NCI-H1436 treated with DMSO at 0.1 percent for 48 hours (cell line): ENCODE measurements at regions not wholly inside any gene's neighbourhood (a gene's known extent, or its start where the extent isn't known, plus 50 kb on each side); places are given as distances from the start of the nearest gene placed in this dataset.
"Not testable (repeated sequence)": the region's sequence is repeated elsewhere in the genome, so short reads cannot be mapped to it uniquely, and the experiment has no call there.

Experiments used
- DNase-seq: peaks from one replicate; lab custom pipeline; 2025; lab: John Stamatoyannopoulos, UW

DNA sequence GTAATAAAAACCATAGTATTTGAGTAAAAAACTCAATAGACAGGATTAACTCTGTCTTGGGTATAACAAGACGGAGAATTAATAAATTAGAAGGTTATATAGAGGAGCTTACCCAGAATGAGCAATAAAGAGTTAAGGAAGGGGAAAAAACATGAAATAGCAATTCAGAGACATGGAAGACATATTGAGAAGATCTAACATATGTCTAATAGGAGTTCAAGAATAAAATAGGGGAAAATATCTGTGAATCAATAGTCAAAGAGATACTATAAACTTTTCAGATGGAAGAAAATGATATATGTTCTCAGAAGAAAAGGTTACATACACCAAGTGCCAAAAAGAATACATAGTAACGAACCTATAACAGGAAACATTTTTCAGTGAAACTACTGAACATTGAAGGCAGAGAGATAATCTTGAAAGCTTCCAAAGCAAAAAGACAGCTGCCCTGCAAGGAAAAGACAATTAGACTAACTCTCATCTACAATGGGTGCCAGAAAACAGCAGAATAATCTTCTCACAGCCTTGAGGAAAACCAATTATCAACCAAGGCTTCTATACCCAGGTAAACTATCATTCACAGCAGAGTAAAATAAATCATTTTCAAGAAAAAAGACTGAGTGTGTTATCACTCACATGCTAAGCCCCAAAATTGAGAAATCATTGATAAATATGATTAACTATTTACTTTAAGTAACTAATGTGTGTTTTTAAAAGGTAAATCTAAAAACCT, 106.0 kb downstream of the ENC1 start:
- DNase-seq, result no peak

DNA sequence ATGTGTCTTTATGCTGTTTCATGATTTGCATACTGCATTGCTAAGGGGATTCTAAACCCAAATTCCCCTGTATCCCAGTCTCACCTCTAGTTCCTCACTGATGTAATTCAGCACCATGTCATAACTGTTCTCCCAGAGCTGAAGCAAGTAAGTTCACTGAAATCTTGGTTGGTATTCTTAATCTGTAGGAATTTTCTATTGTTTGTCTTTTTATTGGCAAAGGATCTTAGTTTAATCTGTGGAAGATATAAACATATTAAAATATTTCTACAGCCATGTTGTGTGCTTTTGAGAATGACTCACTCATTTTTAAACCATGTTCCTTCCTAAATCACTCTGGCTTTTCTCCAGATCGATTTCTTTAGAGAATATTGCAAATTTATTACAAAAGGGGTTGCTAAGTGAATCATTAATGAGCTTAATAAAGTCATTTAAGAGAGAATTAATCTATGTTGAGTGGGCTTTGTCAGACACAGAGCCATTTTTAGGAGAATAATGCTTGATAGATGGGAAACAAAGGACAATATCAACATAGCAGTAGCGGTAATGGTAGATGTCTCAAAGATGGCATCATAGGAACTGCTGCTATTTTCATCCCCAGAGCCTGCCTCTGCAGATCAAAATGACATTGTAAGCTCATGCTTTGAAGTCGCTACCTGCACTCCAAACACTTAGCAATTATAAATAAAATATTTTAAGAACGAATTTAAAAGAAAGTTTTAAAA, 110.0 kb downstream of the ENC1 start:
- DNase-seq, result no peak

DNA sequence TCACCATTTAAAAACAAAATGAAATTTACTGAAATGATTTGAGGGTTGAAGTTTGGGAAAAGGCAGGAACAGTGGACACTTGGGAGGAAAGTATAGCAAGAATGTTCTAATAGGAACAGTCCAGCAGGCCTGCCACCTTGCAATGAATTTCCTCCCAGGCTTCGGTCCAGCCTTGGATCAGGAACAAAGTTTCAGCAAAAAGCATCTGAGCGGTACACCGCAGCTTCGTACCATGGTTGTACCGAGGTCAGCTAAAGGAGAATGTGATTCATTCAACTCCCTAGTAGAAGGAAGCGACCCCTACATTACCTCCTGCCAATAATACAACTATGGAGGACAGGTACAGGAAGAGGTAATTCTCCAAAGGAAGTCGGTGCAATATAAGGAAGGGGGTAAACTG, 111.4 kb downstream of the ENC1 start:
- DNase-seq, result no peak

DNA sequence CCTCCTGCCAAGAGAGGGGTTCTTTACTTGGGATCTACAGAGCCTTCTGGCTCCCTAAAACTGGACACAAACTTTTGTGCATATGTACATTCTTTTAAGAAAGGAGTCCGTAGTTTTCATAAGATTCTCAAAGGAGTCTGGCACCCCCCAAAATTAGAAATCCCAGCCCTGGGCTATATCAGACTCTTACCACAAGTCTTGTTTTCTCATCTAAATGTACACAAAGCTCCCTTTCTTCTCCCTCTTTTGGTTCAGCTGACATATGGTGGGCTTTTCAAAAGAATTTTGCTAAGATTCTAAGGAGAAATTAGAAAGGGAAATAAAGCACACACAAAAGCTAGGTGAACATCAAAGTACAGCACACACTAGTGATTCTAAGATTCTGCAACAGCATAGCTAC, 114.4 kb downstream of the ENC1 start:
- DNase-seq, result no peak

DNA sequence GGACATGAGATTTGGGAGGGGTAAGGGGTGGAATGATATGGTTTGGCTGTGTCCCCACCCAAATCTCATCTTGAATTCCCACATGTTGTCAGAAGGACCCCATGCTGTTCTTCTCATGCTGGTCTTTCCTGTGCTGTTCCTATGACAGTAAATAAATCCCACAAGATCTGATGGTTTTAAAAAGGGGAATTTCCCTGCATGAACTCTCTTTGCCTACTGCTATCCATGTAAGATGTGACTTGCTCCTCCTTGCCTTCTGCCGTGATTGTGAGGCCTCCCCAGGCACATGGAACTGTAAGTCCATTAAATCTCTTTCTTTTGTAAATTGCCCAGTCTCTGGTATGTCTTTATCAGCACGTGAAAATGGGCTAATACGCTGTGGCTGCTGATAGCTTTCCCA, 115.8 kb downstream of the ENC1 start:
- not testable (repeated sequence) for DNase-seq

DNA sequence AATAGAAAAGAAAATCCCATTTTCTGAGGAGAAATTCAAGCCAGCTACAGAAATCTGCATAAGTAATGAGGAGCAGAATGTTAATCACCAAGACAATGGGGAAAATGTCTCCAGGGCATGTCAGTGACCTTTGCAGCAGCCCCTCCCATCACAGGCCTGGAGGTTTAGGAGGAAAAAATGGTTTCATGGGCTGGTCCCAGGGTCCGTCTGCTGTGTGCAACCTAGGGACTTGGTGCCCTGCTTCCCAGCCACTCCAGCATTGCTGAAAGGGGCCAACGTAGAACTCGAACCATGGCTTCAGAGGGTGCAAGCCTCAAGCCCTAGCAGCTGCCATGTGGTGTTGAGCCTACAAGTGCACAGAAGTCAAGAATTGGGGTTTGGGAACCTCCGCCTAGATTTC, 116.8 kb downstream of the ENC1 start:
- DNase-seq, result not testable (repeated sequence)

DNA sequence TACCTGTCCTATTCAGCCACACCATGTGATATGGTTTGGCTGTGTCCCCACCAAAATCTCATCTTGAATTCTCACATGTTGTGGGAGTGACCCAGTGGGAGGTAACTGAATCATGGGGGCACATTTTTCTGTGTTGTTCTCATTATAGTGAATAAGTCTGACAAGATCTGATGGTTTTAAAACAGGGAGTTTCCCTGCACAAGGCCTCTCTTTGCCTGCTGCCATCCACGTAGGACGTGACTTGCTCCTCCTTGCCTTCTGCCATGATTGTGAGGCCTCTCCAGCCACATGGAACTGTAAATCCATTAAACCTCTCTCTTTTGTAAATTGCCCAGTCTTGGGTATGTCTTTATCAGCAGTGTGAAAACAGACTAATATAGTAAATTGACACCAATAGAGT, 117.7 kb downstream of the ENC1 start:
- DNase-seq, result not testable (repeated sequence)

DNA sequence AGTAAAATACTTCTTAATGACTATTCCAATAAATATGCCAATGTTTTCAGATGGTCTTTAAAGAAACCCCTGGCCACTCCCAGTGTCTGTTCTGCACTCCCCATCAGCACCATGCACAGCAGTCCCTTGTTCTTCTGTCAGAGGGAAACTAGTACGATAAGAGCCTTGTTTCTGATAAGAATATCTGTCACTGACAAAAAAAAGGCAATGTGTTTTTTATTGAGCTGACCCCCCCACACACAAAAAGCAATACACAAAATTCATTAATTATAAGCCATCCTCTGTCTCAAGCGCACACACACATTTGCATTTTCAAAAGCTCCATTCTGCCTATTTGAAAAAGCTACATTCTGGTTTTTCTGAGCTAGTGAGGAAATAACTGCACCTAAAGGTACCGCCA, 119.1 kb downstream of the ENC1 start:
- DNase-seq, result no peak

DNA sequence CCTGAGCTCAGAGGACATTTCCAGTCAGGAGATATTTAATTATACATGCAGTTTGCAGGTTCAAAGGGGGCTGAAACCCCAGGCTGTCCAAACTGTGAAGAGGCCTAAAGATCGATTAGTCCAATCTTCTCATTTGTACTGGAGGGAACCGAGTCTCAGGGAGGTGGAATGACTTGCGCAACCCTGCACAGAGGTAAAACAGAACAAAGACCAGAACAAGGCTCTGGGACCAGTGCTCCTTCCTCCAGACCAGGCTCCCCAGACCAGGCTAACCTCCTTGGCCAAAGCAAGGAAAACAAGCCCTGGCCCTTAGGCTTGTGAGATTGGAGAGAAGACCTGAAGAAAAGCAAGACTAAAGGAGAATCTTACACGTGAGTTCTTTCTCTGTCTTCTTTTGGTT, 120.8 kb downstream of the ENC1 start:
- DNase-seq, result no peak

DNA sequence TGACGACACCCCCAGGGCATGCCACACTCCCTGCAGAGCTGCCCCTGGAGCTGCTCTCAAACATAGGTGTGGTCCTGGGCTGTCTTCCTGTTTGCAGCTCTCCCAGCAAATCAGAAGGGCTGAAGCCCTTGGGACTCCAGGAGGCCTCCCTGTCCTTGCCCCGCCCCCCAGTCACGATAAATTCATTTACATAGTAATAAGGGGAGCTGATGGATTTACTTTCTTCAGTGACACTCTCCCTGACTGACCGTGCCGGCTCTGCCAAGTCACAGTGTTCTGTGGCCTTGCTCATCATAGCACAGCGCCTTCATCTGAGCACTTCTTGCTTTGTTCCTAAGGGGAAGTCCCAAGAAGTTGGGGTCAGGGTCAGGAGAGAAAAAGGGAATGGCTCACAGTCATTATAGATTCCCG, 121.4 kb downstream of the ENC1 start:
- DNase-seq, result no peak

DNA sequence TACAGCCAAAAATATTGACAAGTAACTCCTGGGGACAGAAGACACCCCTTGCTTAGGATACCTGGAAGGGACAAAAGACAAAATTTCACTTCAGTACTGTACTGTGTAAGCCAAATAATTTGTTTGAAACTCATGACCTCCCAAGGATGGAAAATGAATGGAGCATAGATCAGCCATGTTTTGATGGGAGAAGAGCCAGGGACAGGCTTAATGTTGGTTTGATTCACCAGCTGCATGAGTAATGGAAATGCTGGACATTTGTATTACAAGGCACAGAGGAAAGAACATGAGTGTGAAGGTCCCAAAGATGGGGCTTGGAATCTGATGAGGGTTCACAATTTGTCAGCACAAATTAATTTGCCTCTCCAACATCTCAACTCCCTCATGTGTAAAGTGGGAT, 122.8 kb downstream of the ENC1 start:
- DNase-seq, result no peak

DNA sequence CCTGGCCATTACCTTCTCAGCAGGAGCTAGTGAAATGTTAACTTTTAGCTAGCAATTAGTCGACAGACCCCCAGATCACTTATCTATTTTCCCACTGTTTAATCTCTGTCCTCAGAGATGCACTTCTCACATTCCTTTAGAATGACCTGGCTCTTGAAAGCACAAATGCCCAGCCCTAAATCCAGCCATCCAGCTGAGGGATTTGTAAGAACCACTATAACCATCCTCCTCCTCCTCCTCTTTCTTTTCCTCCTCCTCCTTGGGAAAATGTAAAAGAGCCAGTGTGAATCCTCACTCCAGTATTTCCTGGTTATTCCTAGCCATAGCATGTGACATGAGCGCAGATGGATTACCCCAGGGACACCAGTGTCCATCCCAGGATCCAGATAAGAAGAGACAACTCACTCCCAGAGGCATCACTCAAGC, 124.3 kb downstream of the ENC1 start:
- no peak for DNase-seq

DNA sequence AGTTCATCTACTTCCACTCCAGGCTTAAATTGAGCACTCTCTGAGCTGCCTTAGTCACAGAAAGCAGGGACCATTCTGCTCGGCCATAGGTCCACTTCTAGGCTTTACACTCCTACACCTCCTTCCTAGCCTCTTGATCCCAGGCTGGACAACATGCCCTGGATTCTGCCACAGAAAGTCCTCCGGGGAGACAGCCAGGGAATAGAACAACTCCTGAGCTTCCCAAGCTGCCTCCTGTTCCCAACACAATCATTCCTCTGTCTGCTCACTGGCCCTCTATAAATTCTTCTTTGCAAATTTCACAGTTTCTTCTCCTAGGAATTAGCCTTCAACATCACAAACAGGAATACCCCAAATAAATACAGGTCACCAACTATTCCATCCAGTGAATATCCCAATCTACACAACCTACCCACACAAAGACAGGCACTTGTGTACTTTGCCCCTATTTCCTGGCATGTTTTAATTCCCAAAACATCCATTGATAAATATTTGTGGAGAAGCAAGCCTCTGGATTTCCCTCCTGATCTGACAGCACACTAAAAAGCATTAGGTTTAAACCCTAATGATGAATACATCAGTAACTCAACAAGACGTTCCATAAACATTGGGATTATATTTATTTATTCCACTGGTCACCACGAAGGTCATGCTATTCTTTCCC, 125.5 kb downstream of the ENC1 start:
- no peak for DNase-seq

DNA sequence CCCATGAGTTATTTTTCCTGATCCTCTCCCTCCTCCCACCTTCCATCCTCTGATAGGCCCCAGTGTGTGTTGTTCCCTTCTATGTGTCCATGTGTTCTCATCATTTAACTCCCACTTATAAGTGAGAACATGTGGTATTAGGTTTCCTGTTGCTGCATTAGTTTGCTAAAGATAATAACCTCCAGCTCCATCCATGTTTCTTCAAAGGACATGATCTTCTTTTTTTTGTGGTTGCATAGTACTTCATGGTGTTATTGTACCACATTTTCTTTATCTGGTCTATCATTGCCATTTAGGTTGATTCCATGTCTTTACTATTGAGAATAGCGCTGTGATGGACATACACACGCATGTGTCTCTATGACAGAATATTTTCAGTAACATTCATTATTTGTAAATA, 128.8 kb downstream of the ENC1 start:
- DNase-seq, result not testable (repeated sequence)

DNA sequence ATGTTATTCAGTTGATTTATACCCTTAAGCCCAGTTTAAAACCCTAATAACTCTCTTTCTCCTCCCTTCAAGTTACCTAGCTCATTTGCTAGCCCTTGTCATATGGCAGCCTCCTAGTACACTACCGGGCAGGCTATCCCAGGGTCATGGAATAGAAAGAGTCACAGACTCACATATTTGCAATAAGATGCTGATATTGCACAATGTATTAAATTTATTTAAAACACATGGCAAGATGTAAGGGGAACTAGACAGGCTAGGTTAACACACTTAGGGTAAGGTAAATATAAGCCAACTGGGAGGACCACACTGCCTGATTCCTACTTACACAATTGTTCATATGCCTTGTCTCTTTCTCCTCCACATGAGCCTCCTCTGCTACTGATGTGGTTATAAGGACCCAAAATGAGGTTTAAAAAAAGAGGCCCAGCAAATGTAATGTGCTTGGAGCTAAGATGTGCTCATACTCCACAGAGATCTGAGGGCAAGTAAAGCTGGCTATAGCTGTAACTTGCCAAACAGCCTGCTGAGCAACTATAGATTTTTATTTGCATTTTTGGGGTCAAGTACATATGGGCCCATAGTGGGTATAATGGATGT, 130.0 kb downstream of the ENC1 start:
- DNase-seq, result no peak

DNA sequence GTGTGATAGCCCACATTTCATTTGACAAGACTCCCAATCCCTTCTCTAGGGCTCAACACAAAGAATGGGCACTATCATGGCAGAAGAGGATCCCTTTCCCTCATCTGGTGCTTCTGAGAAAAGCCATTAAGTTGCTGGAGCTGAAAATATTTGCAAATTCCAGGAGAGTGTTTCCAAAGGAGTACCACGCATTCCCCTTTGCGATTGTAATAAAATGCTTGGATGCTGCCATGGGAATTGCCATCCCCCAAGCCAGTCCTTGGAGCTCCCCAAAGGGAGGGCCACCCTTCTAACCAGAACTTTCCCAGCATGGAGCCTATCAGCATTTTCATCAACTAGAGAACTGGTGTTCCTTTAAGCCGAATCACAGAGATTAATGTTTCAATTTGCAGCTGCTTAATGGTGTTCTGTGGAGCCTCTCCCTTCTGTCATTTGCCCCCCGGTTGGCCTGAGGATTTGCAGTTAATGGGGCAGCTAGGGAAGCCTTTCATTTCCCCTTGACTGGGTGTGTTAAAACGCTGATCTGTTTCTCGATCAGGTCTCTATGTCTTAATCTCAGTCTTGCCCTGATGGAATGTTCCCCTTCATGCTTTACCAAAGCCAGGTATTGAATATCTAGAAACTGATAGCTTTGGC, 133.0 kb downstream of the ENC1 start:
- DNase-seq, result no peak

DNA sequence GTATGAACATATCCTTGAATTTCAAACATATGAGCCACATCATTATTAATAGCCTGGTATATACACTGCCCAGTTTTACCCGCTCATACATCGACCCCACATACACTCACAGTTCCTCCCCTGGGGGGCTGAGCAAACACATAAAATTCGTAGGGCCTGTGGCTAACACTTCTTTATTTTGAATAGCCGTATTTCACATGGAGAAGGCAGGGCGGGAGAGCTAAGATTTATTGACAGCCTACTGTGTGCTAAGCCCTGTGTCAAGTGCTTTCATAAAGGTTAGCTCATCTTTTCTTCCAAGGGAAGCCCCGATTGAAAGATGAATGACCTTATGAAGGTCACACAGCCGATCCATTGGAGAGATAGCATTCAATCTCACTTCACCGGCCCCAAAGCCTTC, 134.4 kb downstream of the ENC1 start:
- no peak for DNase-seq

DNA sequence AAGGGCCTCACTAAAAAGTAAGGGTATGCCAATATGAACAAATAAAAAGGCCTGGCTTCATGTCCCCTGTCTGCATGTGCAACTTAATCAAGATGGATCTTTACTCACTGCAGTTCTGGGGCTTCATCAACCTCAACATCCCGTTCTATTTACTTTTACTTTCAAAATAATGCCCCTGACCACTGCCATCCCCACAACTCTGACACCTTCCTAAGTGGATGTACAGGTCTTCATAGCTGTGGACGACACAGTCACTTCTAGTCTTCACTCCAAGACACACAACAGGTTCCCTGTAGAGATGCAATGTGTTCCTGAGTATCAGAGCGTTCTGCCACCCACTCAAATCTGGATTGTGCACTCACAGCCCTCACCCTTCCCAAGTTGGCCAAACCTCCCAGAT, 136.1 kb downstream of the ENC1 start:
- DNase-seq, result no peak

DNA sequence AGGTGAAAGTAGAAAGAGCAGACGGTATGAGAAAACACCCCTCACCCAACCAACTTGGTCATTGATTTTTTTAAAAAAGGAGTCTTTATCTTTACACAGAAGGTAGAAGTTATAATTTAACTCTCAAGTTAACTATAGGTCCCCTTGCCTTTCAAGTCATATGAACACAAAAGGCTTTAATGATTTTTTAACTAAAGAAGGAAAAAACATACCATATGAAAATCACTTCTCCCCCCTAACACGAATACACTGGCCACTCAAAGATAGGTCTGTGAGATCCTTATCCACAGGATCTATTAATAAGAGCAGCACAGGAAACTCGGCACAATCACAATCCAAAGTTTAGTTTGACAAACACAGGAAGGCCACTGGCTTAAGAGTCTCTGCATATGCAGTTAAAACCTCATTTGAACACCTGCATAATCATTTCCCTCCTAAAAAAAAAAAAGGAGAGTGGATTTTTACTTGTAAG, 138.0 kb downstream of the ENC1 start:
- no peak for DNase-seq

DNA sequence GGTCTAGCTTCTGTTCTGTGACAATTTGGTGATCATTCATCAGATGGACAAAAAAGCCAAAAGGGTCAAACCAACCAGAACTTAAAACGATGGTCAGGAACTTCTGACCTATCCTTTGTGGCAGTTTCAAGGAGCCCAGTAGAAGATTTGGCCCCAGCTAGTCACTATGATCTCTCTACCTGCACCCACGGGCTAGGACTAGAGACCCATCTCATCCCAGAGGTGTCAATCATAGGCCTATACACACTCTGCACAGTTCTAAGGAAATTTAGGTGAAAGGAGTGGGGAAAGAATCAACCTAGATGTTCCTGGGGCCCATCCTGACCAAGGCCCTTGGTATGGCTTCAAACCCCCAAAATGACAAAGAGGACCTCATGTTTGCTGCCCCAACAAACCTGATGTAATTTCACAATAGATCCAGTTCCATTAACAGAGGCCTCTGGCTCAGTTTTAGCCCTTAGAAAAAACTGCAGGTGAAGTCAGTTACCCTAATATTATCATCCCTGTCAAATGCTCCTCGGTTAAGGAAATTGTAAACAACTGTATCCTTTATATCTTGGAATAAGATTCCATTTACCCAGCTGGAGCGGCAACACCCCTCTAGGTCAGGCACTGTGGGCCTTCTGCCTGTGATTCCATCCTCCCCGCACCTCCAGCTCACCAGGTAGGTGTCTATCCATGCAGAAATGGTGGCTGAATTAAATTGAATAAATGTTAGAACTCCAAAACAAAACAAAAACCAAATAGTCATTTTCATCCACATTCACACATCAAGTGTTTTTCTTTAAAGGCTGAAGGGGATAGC, 138.7 kb downstream of the ENC1 start:
- no peak for DNase-seq
